DND-41 (cell line): ENCODE measurements at regions not wholly inside any gene's neighbourhood (a gene's known extent, or its start where the extent isn't known, plus 50 kb on each side); places are given as distances from the start of the nearest gene placed in this dataset.
A peak's percentile ranks its signal among the peaks of the same experiment; 100 is the strongest.

Experiments
- ATAC-seq: fragments of 200-7000 bp; cut with Tn5 transposase; 3 replicates; pipeline ENCODE4 v1.9.1; 2021; ENCODE audit warnings: low read depth; ENCODE audit not compliant: insufficient read depth
- DNase-seq: peaks from one replicate; pipeline ENCODE4 v3.0.0-alpha.2; 2020
- H2AFZ ChIP-seq: 2 replicates; pipeline ENCODE4 v1.6.0; 2012; ENCODE audit warnings: low read depth, low read length
- H3K27ac ChIP-seq: 2 replicates; pipeline ENCODE4 v1.5.1; 2012; ENCODE audit warnings: low read length, inconsistent platforms
- H3K27me3 ChIP-seq: fragments of 200-600 bp; sonication (generic); 2 replicates; pipeline ENCODE4 v1.6.0; 2012; ENCODE audit warnings: low read length, mild to moderate bottlenecking, inconsistent platforms; ENCODE audit not compliant: insufficient read depth, poor library complexity
- H3K36me3 ChIP-seq: 2 replicates; pipeline ENCODE4 v1.5.1; 2012; ENCODE audit warnings: low read length, inconsistent platforms; ENCODE audit not compliant: insufficient read depth
- H3K4me1 ChIP-seq: 2 replicates; pipeline ENCODE4 v1.5.1; 2012; ENCODE audit warnings: mild to moderate bottlenecking, low read length; ENCODE audit not compliant: insufficient read depth
- H3K4me2 ChIP-seq: 2 replicates; pipeline ENCODE4 v1.6.0; 2012; ENCODE audit warnings: mild to moderate bottlenecking, moderate library complexity, low read length, inconsistent platforms; ENCODE audit not compliant: insufficient read depth
- H3K4me3 ChIP-seq, 2 experiments: fragments of 200-600 bp in 1 of 2; shearing (Covaris generic) in 1 of 2; 2 replicates each; pipeline ENCODE4 v1.5.1; 2012 to 2016; ENCODE audit warnings: inconsistent platforms in 2 of 2, low read length in 2 of 2, mild to moderate bottlenecking in 2 of 2, low read depth in 1 of 2, moderate library complexity in 1 of 2
- H3K79me2 ChIP-seq: 2 replicates; pipeline ENCODE4 v1.6.0; 2012; ENCODE audit warnings: low read length, inconsistent platforms; ENCODE audit not compliant: insufficient read depth
- H3K9ac ChIP-seq: 2 replicates; pipeline ENCODE4 v1.6.0; 2012; ENCODE audit warnings: low read depth, mild to moderate bottlenecking, inconsistent platforms, low read length, moderate library complexity
- H3K9me3 ChIP-seq: 2 replicates; pipeline ENCODE4 v1.5.1; 2012; ENCODE audit warnings: low read length, moderate library complexity, mild to moderate bottlenecking, inconsistent platforms; ENCODE audit not compliant: insufficient read depth, severe bottlenecking
- H4K20me1 ChIP-seq: 2 replicates; pipeline ENCODE4 v1.6.0; 2012; ENCODE audit warnings: low read length; ENCODE audit not compliant: insufficient read depth
- EZH2 ChIP-seq: IDR thresholded peaks from 3 replicates; pipeline ENCODE4 v1.6.1; 2012; ENCODE audit warnings: borderline replicate concordance, low read depth, mild to moderate bottlenecking, moderate library complexity, low read length, inconsistent platforms; ENCODE audit not compliant: severe bottlenecking
- TF ChIP-seq, protein P1 (sequence below): IDR thresholded peaks from 2 replicates; pipeline ENCODE4 v1.5.1; 2012; ENCODE audit warnings: borderline replicate concordance, low read length, moderate library complexity, mild to moderate bottlenecking; ENCODE audit not compliant: poor library complexity, severe bottlenecking; ENCODE audit errors: extremely low read depth

DNA sequence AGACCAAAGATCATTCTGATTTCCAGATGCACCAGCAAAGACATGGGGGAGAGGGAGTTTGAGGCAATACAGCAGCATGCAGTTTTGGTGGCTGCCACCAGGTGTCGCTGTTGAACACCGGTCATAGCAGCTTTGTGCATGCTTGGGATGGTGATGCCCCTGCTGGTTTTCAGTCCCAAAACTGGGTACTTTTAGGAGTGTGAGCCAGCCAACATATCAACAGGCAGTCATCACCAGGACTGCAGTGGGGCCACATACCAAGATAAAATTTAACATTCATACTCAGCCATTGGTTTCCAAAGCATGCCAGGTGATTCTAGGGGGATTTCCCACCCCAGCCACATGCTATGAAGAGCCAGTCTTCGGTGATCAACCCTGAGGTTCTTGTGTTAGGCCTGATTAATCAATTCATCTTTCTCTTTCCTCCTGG is 64.2 kb downstream of the PHETA1 start:
- DNase-seq (peak; percentile 29), ATAC-seq (no peak)
- H3K27ac ChIP-seq: no peak overlapping the region
- no peak overlapping the region for H3K4me3 ChIP-seq
- H3K36me3 ChIP-seq: no peaks in the 10 kb centered on the region
- H3K9ac ChIP-seq: no peak overlapping the region
- no peak overlapping the region for H2AFZ ChIP-seq
- no peaks in the 10 kb centered on the region for H3K79me2 ChIP-seq
- H3K9me3 ChIP-seq: peaks cover 25% of the 10 kb centered on the region
- no peaks in the 10 kb centered on the region for H3K27me3 ChIP-seq
- H3K4me2 ChIP-seq: no peak overlapping the region
- TF ChIP-seq, protein P1, sequence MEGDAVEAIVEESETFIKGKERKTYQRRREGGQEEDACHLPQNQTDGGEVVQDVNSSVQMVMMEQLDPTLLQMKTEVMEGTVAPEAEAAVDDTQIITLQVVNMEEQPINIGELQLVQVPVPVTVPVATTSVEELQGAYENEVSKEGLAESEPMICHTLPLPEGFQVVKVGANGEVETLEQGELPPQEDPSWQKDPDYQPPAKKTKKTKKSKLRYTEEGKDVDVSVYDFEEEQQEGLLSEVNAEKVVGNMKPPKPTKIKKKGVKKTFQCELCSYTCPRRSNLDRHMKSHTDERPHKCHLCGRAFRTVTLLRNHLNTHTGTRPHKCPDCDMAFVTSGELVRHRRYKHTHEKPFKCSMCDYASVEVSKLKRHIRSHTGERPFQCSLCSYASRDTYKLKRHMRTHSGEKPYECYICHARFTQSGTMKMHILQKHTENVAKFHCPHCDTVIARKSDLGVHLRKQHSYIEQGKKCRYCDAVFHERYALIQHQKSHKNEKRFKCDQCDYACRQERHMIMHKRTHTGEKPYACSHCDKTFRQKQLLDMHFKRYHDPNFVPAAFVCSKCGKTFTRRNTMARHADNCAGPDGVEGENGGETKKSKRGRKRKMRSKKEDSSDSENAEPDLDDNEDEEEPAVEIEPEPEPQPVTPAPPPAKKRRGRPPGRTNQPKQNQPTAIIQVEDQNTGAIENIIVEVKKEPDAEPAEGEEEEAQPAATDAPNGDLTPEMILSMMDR: peak; percentile 83
- TF ChIP-seq EZH2: no peak
- no peaks in the 10 kb centered on the region for H4K20me1 ChIP-seq
- H3K4me1 ChIP-seq: no peaks in the 10 kb centered on the region

DNA sequence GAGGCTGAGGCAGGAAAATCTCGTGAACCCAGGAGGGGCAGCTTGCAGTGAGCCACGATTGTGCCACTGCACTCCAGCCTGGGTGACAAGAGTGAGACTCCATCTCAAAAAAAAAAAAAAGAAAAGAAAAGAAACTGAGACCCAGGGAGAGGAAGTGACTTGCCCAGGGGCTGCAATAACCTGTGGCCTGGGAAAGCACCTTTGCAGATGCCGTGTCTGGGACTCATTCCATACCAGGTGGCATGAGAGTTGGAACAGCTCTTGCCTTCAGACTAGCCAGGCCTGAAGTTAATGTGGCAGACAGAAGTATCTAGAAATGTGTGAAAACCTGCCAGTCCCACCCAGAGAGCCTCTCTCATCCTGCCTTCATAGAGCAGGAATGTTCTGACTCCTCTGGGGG is 65.4 kb downstream of the PHETA1 start:
- no peak for DNase-seq
- Histone ChIP-seq H3K79me2 (no peaks in the 10 kb centered on the region), H3K36me3 (no peaks in the 10 kb centered on the region), H3K9ac (no peak overlapping the region), H4K20me1 (no peaks in the 10 kb centered on the region), H3K9me3 (peaks cover 25% of the 10 kb centered on the region), H3K27me3 (no peaks in the 10 kb centered on the region), H3K27ac (no peak overlapping the region), H3K4me1 (no peaks in the 10 kb centered on the region), H3K4me3 (no peak overlapping the region), H2AFZ (no peak overlapping the region), H3K4me2 (no peak overlapping the region)
- no peak for ATAC-seq
- TF ChIP-seq EZH2: no peak
- TF ChIP-seq, protein P1: no peak

DNA sequence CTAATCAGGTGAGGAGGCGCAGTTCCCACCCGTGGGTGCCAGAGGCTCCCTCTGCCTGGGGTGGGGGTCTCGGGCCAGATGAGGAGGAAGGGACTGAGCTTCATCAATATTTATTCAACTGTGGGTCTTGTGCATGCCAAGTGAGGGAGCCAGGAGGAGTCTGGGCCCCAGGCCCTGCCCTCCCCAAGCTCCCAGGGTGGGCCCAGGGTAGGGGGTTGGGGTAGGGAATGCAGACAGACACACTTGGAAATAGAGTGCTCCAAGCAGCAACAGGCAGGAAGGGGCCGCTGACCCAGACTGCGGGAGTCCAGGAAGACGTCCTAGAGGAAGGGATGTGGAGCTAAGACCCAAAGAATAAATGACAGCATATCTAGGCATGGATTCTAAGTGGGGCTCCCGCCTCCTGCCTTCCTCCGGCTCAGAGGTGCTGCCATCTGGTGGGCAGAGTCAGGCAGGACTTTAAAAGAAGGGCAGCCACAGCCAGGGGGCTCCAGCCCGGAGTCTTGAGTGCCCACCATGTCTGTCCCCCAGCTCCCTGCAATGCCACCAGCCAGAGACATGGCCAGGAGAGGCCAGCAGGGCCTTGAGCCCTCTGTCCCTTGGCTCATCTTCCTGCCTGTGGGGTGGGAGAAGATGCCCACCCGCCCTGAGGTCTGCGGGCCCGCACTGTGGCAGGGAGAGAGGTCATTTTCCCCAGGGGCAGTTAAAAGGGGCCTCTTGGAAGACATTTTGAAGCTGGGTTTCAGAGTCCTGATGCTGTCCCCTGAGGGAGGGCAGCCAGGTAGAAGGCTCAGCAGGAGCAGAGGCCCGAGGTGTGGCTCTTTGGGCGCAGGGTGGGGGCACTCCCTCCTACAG is 70.1 kb downstream of the PHETA1 start:
- Histone ChIP-seq H3K9ac (no peak overlapping the region), H3K36me3 (no peaks in the 10 kb centered on the region), H3K79me2 (no peaks in the 10 kb centered on the region), H3K4me1 (no peaks in the 10 kb centered on the region), H3K27me3 (no peaks in the 10 kb centered on the region), H3K9me3 (peaks cover under 1% of the 10 kb centered on the region), H3K4me3 (no peak overlapping the region), H4K20me1 (no peaks in the 10 kb centered on the region), H2AFZ (peak overlapping the region; percentile 45), H3K4me2 (no peak overlapping the region), H3K27ac (no peak overlapping the region)
- DNase-seq (peak; percentile 64), ATAC-seq (peak; percentile 90)
- no peak for TF ChIP-seq EZH2
- TF ChIP-seq, protein P1: peak; percentile 91
